ENCODE measurements at regions not wholly inside any gene's neighbourhood (a gene's known extent, or its start where the extent isn't known, plus 50 kb on each side); places are given as distances from the start of the nearest gene placed in this dataset.
"Not testable (repeated sequence)": the region's sequence is repeated elsewhere in the genome, so short reads cannot be mapped to it uniquely, and the experiment has no call there.

GRCh38 chr10:26939962-26940354, 79.2 kb upstream of the ABI1 start:
- Mint-ChIP-seq H3K9me3 (no peaks in the 10 kb centered on the region), H3K27me3 (ENCODE audit: low read depth) (peaks cover 3% of the 10 kb centered on the region), H3K4me3 (no peak overlapping the region), H3K4me1 (no peaks in the 10 kb centered on the region), H3K36me3 (no peaks in the 10 kb centered on the region), H3K27ac (no peak overlapping the region)
- TF ChIP-seq CTCF (IDR thresholded peaks at IDR 0.05; ENCODE audit: unreplicated experiment) = no peak
- DNase-seq (ENCODE audit: low spot score in 2 of 2, unreplicated experiment in 2 of 2) = no peak

- DNase-seq (ENCODE audit: low spot score in 2 of 2, unreplicated experiment in 2 of 2) = no peak
- no peak overlapping the region for H3K27ac Mint-ChIP-seq
- H3K36me3 Mint-ChIP-seq = no peaks in the 10 kb centered on the region
Measured at GRCh38 chr10:26939290-26939961, 78.7 kb upstream of the ABI1 start.

GRCh38 chr10:26938578-26938977, 77.8 kb upstream of the ABI1 start:
- no peak overlapping the region for H3K4me3 Mint-ChIP-seq
- no peaks in the 10 kb centered on the region for H3K9me3 Mint-ChIP-seq
- H3K27ac Mint-ChIP-seq = no peak overlapping the region
- no peak for TF ChIP-seq CTCF (IDR thresholded peaks at IDR 0.05; ENCODE audit: unreplicated experiment)
- peaks cover 3% of the 10 kb centered on the region for H3K27me3 Mint-ChIP-seq (ENCODE audit: low read depth)
- no peak for DNase-seq (ENCODE audit: low spot score in 2 of 2, unreplicated experiment in 2 of 2)
- no peaks in the 10 kb centered on the region for H3K36me3 Mint-ChIP-seq
- H3K4me1 Mint-ChIP-seq = no peaks in the 10 kb centered on the region

More at GRCh38 chr10:26939290-26939961, 78.7 kb upstream of the ABI1 start:
- Mint-ChIP-seq H3K4me1 (no peaks in the 10 kb centered on the region), H3K4me3 (no peak overlapping the region), H3K27me3 (ENCODE audit: low read depth) (peaks cover 3% of the 10 kb centered on the region), H3K9me3 (no peaks in the 10 kb centered on the region)
- TF ChIP-seq CTCF (IDR thresholded peaks at IDR 0.05; ENCODE audit: unreplicated experiment) = no peak

GRCh38 chr10:26937371-26937770, 76.6 kb upstream of the ABI1 start:
- no peaks in the 10 kb centered on the region for H3K9me3 Mint-ChIP-seq
- H3K36me3 Mint-ChIP-seq = no peaks in the 10 kb centered on the region
- H3K27ac Mint-ChIP-seq = no peak overlapping the region
- no peak for TF ChIP-seq CTCF (IDR thresholded peaks at IDR 0.05; ENCODE audit: unreplicated experiment)
- no peak overlapping the region for H3K4me3 Mint-ChIP-seq
- H3K4me1 Mint-ChIP-seq = no peaks in the 10 kb centered on the region
- peaks cover 3% of the 10 kb centered on the region for H3K27me3 Mint-ChIP-seq (ENCODE audit: low read depth)
- DNase-seq (ENCODE audit: low spot score in 2 of 2, unreplicated experiment in 2 of 2) = no peak

DNA sequence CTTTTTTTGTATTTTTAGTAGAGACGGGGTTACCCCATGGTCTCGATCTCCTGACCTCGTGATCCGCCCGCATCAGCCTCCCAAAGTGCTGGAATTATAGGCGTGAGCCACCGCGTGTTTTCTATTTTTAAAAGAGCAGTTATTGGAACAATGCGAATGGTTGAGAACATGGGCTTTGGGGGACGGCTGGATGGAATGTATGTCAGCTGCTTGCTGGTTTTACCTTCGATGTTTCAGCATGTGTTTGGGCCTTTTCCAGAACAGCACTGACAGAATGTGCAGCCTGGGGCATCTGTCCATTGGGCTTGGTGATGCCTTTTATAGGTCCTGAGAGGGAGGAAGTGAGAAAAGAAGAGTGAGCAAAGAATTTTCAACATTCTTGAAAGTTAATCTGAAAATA, 73.4 kb upstream of the ABI1 start:
- H3K36me3 Mint-ChIP-seq; H3K9me3 Mint-ChIP-seq; H3K27ac Mint-ChIP-seq; H3K4me3 Mint-ChIP-seq; H3K4me1 Mint-ChIP-seq; DNase-seq (ENCODE audit: low spot score in 2 of 2, unreplicated experiment in 2 of 2); H3K27me3 Mint-ChIP-seq (ENCODE audit: low read depth): not testable (repeated sequence)

- no peaks in the 10 kb centered on the region for H3K27me3 Mint-ChIP-seq (ENCODE audit: low read depth)
- no peaks in the 10 kb centered on the region for H3K9me3 Mint-ChIP-seq
- no peak overlapping the region for H3K27ac Mint-ChIP-seq
- peaks cover 3% of the 10 kb centered on the region for H3K4me1 Mint-ChIP-seq
- no peak for DNase-seq (ENCODE audit: low spot score in 2 of 2, unreplicated experiment in 2 of 2)
- H3K4me3 Mint-ChIP-seq = no peak overlapping the region
- H3K36me3 Mint-ChIP-seq = no peaks in the 10 kb centered on the region
- TF ChIP-seq CTCF (IDR thresholded peaks at IDR 0.05; ENCODE audit: unreplicated experiment) = no peak
Measured at GRCh38 chr10:26932576-26932975, 71.8 kb upstream of the ABI1 start.

Measured in mesothelial cell of epicardium (in vitro differentiated cells).